Mucosa of descending colon (tissue), 3 donors: ENCODE measurements at regions not wholly inside any gene's neighbourhood (a gene's known extent, or its start where the extent isn't known, plus 50 kb on each side); places are given as distances from the start of the nearest gene placed in this dataset.

Source experiments
- ATAC-seq: fragments of 200-7000 bp; cut with Tn5 transposase; one replicate; pipeline ENCODE4 v1.9.1; 2020; ENCODE audit warnings: mild to moderate bottlenecking, moderate library complexity
- DNase-seq, 3 donors: peaks; one replicate each; pipeline ENCODE4 v3.0.0-alpha.2; 2020
- H3K36me3 ChIP-seq: fragments of 200-600 bp; one replicate; pipeline ENCODE4 v1.8.0; 2021; ENCODE audit warnings: low read depth, mild to moderate bottlenecking
- H3K4me1 ChIP-seq: fragments of 200-600 bp; one replicate; pipeline ENCODE4 v1.8.0; 2021; ENCODE audit warnings: low read depth, mild to moderate bottlenecking
- H3K4me3 ChIP-seq: fragments of 200-600 bp; one replicate; pipeline ENCODE4 v1.8.0; 2021; ENCODE audit warnings: mild to moderate bottlenecking
- H3K9me3 ChIP-seq: fragments of 200-600 bp; one replicate; pipeline ENCODE4 v1.8.0; 2021; ENCODE audit warnings: mild to moderate bottlenecking
- intact Hi-C, 2 donors: fragments of 100-400 bp; cut with DNase I in 1 of 2; cut with micrococcal nuclease in 1 of 2; formaldehyde crosslinking; loops; one replicate each; pipeline versions ENCODE4 v1.11.0 to v1.11.1; 2022; cut with DNase I, micrococcal nuclease
- TF ChIP-seq, protein P1 (sequence below): fragments of 200-600 bp; IDR thresholded peaks from one replicate; pipeline ENCODE4 v1.8.0; 2022; ENCODE audit warnings: antibody characterized with exemption, mild to moderate bottlenecking
- donor health status: DM: no; HTN: no; CAD: no; lungs with moderate emphysema.
- donor health status: DM: no; HTN: no; CAD: no.
- donor health status: DM: no; HTN: yes; CAD: no.

- H3K4me3 ChIP-seq, result no peak overlapping the region
- no peaks in the 10 kb centered on the region for H3K36me3 ChIP-seq
- DNase-seq (no peak), ATAC-seq (no peak)
- H3K4me1 ChIP-seq, result no peaks in the 10 kb centered on the region
- intact Hi-C loops, result no loop called here
- H3K9me3 ChIP-seq, result no peaks in the 10 kb centered on the region
- TF ChIP-seq, protein P1, sequence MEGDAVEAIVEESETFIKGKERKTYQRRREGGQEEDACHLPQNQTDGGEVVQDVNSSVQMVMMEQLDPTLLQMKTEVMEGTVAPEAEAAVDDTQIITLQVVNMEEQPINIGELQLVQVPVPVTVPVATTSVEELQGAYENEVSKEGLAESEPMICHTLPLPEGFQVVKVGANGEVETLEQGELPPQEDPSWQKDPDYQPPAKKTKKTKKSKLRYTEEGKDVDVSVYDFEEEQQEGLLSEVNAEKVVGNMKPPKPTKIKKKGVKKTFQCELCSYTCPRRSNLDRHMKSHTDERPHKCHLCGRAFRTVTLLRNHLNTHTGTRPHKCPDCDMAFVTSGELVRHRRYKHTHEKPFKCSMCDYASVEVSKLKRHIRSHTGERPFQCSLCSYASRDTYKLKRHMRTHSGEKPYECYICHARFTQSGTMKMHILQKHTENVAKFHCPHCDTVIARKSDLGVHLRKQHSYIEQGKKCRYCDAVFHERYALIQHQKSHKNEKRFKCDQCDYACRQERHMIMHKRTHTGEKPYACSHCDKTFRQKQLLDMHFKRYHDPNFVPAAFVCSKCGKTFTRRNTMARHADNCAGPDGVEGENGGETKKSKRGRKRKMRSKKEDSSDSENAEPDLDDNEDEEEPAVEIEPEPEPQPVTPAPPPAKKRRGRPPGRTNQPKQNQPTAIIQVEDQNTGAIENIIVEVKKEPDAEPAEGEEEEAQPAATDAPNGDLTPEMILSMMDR, result no peak
Measured at GRCh38 chr6:71444222-71444621, 155.6 kb downstream of the OGFRL1 start.

DNA sequence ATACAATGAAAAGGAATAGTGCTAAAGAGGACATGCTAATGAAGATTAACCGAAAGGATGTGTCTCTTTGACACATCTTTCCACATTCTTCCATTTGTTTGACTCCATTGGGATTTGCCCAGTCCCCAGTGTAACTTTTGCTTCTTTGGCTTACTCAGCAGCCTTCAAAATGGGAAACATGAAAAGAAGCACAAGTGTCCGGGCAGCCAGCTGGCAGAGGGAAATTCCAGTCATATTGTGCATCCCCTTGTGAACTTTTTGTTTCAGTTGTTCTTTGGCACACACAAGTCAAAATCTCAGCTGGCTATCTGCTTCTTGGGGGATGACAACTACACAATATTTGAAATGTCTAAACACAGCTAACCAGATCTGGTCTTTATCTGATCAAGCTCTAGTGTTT lies 157.4 kb downstream of the OGFRL1 start:
- H3K9me3 ChIP-seq, result no peaks in the 10 kb centered on the region
- no peak for DNase-seq
- no peaks in the 10 kb centered on the region for H3K36me3 ChIP-seq
- no peak for ATAC-seq
- TF ChIP-seq, protein P1, result no peak
- intact Hi-C loops, result no loop called here
- H3K4me1 ChIP-seq, result no peaks in the 10 kb centered on the region
- no peak overlapping the region for H3K4me3 ChIP-seq

- intact Hi-C loops, result no loop called here
- H3K4me1 ChIP-seq, result no peaks in the 10 kb centered on the region
- no peaks in the 10 kb centered on the region for H3K9me3 ChIP-seq
- H3K4me3 ChIP-seq, result no peak overlapping the region
- ATAC-seq (no peak), DNase-seq (no peak)
- no peaks in the 10 kb centered on the region for H3K36me3 ChIP-seq
- TF ChIP-seq, protein P1, result no peak
Measured at GRCh38 chr6:71446470-71446869, 157.9 kb downstream of the OGFRL1 start.

- H3K9me3 ChIP-seq, result no peaks in the 10 kb centered on the region
- no peaks in the 10 kb centered on the region for H3K4me1 ChIP-seq
- H3K36me3 ChIP-seq, result no peaks in the 10 kb centered on the region
- no peak overlapping the region for H3K4me3 ChIP-seq
- intact Hi-C loops, result no loop called here
- ATAC-seq (no peak), DNase-seq (no peak)
- TF ChIP-seq, protein P1, result no peak
Measured at GRCh38 chr6:71452697-71453370, 164.2 kb downstream of the OGFRL1 start.

GRCh38 chr6:71453371-71453706 lies 164.7 kb downstream of the OGFRL1 start:
- DNase-seq (no peak), ATAC-seq (no peak)
- Histone ChIP-seq H3K9me3 (no peaks in the 10 kb centered on the region), H3K36me3 (no peaks in the 10 kb centered on the region), H3K4me3 (no peak overlapping the region), H3K4me1 (no peaks in the 10 kb centered on the region)
- TF ChIP-seq, protein P1, result no peak
- intact Hi-C loops, result no loop called here

DNA sequence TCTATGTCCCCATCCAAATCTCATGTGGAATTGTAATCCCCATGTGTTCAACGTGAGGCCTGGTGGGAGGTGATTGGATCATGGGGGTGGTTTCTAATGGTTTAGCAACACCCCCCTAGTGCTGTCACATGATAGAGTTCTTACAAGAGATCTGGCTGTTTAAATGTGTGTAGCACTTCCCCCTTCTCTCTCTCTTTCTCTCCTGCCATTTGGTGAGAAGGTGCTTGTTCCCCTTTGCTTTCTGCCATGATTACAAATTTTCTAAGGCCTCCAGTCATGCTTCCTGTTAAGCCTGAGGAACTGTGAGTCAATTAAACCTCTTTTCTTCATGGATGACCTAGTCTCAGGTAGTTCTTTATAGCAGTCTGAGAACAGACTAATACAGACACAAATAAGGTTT lies 165.4 kb downstream of the OGFRL1 start:
- DNase-seq (no peak), ATAC-seq (no peak)
- no peak overlapping the region for H3K4me3 ChIP-seq
- TF ChIP-seq, protein P1, result no peak
- H3K9me3 ChIP-seq, result no peaks in the 10 kb centered on the region
- intact Hi-C loops, result no loop called here
- H3K36me3 ChIP-seq, result no peaks in the 10 kb centered on the region
- H3K4me1 ChIP-seq, result no peaks in the 10 kb centered on the region
